Body of pancreas (tissue), 4 donors: ENCODE measurements at regions not wholly inside any gene's neighbourhood (a gene's known extent, or its start where the extent isn't known, plus 50 kb on each side); places are given as distances from the start of the nearest gene placed in this dataset.

Experiments
- POLR2A ChIP-seq, 3 donors: fragments of 450-650 bp; IDR thresholded peaks; one replicate each; pipeline ENCODE4 v1.6.1; 2016; ENCODE audit warnings: antibody characterized with exemption in 3 of 3, mild to moderate bottlenecking in 2 of 3
- TF ChIP-seq, protein P1 (sequence below), 7 experiments: fragments of 450-650 bp in 4 of 7; fragments of 200-600 bp in 3 of 7; sonication (generic) in 3 of 7; IDR thresholded peaks; one replicate each; pipeline ENCODE4 v1.5.1; 2016 to 2019; ENCODE audit warnings: antibody characterized with exemption in 7 of 7

DNA sequence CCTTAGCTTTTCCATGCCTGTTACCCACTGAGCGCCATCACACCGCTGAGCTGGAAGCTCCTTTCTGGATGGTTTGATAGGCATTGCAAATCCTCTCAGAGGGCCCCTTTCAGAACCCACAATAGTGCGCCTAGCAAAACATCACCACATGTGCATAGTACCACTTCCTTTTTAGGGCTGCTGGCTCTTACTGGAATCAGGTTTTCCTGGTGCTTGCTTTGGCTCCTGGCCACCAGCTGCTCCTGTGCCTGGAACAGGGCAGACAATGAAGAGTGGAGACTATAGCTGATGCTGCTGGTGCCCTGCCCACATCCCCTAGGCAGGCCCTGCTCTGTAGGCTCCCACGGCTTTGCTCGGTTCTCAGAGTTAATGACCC is 163.6 kb upstream of the SEMA6A start:
- TF ChIP-seq, protein P1, sequence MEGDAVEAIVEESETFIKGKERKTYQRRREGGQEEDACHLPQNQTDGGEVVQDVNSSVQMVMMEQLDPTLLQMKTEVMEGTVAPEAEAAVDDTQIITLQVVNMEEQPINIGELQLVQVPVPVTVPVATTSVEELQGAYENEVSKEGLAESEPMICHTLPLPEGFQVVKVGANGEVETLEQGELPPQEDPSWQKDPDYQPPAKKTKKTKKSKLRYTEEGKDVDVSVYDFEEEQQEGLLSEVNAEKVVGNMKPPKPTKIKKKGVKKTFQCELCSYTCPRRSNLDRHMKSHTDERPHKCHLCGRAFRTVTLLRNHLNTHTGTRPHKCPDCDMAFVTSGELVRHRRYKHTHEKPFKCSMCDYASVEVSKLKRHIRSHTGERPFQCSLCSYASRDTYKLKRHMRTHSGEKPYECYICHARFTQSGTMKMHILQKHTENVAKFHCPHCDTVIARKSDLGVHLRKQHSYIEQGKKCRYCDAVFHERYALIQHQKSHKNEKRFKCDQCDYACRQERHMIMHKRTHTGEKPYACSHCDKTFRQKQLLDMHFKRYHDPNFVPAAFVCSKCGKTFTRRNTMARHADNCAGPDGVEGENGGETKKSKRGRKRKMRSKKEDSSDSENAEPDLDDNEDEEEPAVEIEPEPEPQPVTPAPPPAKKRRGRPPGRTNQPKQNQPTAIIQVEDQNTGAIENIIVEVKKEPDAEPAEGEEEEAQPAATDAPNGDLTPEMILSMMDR (IDR thresholded peaks at IDR 0.05) = no peak
- no peak for TF ChIP-seq POLR2A (IDR thresholded peaks at IDR 0.05)
